Loucy (cell line): ENCODE measurements at regions not wholly inside any gene's neighbourhood (a gene's known extent, or its start where the extent isn't known, plus 50 kb on each side); places are given as distances from the start of the nearest gene placed in this dataset.

Experiments used
- CTCF ChIP-seq: fragments of 200-600 bp; sonication (generic); conservative IDR thresholded peaks from 2 replicates; pipeline ENCODE4 v1.5.1; 2014; ENCODE audit warnings: mild to moderate bottlenecking, antibody characterized with exemption, low read length
- EZH2phosphoT487 ChIP-seq: fragments of 200-600 bp; IDR thresholded peaks from 2 replicates; pipeline ENCODE4 v1.6.1; 2018; ENCODE audit warnings: antibody characterized with exemption, mild to moderate bottlenecking, moderate library complexity, borderline replicate concordance

GRCh38 chr15:96818861-96819260, 488.4 kb downstream of the NR2F2 start:
- no peak for TF ChIP-seq CTCF
- no peak for TF ChIP-seq EZH2phosphoT487
